Left lung (tissue), 4 donors: ENCODE measurements at regions not wholly inside any gene's neighbourhood (a gene's known extent, or its start where the extent isn't known, plus 50 kb on each side); places are given as distances from the start of the nearest gene placed in this dataset.
"Not testable (repeated sequence)": the region's sequence is repeated elsewhere in the genome, so short reads cannot be mapped to it uniquely, and the experiment has no call there.

Experiments
- ATAC-seq: fragments of 200-7000 bp; cut with Tn5 transposase; one replicate; pipeline ENCODE4 v1.9.1; 2020; ENCODE audit warnings: moderate library complexity
- DNase-seq, 4 donors: peaks; one replicate each; pipeline ENCODE4 v3.0.0-alpha.2; 2013 to 2020
- H3K27ac ChIP-seq, 2 donors: fragments of 200-600 bp; sonication (generic) in 1 of 2; one replicate each; pipeline versions ENCODE4 v1.5.0 to v1.8.0; 2020 to 2021
- H3K27me3 ChIP-seq, 2 donors: fragments of 200-600 bp; sonication (generic) in 1 of 2; one replicate each; pipeline versions ENCODE4 v1.5.0 to v1.8.0; 2020 to 2021
- H3K36me3 ChIP-seq, 2 donors: fragments of 200-600 bp; sonication (generic) in 1 of 2; one replicate each; pipeline versions ENCODE4 v1.5.0 to v1.8.0; 2020 to 2021
- H3K4me1 ChIP-seq, 2 donors: fragments of 200-600 bp; one replicate each; pipeline ENCODE4 v1.8.0; 2021
- H3K4me3 ChIP-seq, 2 donors: fragments of 200-600 bp; sonication (generic) in 1 of 2; one replicate each; pipeline versions ENCODE4 v1.5.0 to v1.8.0; 2020 to 2021; ENCODE audit warnings: mild to moderate bottlenecking in 1 of 2
- H3K9me3 ChIP-seq, 2 donors: fragments of 200-600 bp; sonication (generic) in 1 of 2; one replicate each; pipeline versions ENCODE4 v1.5.0 to v1.8.0; 2020 to 2021
- intact Hi-C, 2 donors: fragments of 100-400 bp; cut with DNase I; formaldehyde crosslinking; loops; one replicate each; pipeline versions ENCODE4 v1.11.2 to v1.14.2; 2022
- TF ChIP-seq, protein P1 (sequence below), 2 donors: fragments of 200-600 bp; sonication (generic) in 1 of 2; IDR thresholded peaks; one replicate each; pipeline versions ENCODE4 v1.5.0 to v1.8.0; 2021; ENCODE audit warnings: antibody characterized with exemption in 2 of 2
- donor health status: DM: no; HTN: yes; CAD: no.
- donor health status: DM: no; HTN: no; CAD: no.

DNA sequence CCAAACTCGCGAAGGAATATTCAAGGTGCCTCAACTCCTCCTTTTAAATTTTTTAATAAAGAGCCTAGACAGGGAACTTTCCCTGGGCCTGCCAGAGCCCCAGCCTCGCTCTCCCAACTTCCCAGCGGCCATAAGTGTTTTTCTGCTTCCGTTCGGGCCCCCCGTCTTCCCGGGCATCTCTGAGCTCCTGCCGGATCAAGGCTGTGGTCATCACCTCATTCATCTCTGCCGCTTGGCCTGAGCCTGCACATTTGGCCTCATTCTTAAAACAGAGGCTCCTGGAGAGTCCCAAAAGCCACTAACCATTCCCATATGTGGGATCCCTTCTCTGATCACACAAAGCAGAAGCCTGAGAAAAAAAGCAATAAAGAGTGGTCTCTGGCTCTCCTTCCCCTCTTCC lies 969.1 kb upstream of the DEFB115 start:
- no peak for DNase-seq
- Histone ChIP-seq H3K4me1 (peaks cover 0 to 11% of the 10 kb centered on the region in 2 donors), H3K27me3 (peaks cover 0 to 12% of the 10 kb centered on the region in 2 donors), H3K27ac (no peak overlapping the region), H3K36me3 (no peaks in the 10 kb centered on the region), H3K4me3 (no peak overlapping the region), H3K9me3 (no peaks in the 10 kb centered on the region)
- no peak for ATAC-seq
- intact Hi-C loops = no loop called here
- TF ChIP-seq, protein P1, sequence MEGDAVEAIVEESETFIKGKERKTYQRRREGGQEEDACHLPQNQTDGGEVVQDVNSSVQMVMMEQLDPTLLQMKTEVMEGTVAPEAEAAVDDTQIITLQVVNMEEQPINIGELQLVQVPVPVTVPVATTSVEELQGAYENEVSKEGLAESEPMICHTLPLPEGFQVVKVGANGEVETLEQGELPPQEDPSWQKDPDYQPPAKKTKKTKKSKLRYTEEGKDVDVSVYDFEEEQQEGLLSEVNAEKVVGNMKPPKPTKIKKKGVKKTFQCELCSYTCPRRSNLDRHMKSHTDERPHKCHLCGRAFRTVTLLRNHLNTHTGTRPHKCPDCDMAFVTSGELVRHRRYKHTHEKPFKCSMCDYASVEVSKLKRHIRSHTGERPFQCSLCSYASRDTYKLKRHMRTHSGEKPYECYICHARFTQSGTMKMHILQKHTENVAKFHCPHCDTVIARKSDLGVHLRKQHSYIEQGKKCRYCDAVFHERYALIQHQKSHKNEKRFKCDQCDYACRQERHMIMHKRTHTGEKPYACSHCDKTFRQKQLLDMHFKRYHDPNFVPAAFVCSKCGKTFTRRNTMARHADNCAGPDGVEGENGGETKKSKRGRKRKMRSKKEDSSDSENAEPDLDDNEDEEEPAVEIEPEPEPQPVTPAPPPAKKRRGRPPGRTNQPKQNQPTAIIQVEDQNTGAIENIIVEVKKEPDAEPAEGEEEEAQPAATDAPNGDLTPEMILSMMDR (IDR thresholded peaks at IDR 0.05) = no peak

DNA sequence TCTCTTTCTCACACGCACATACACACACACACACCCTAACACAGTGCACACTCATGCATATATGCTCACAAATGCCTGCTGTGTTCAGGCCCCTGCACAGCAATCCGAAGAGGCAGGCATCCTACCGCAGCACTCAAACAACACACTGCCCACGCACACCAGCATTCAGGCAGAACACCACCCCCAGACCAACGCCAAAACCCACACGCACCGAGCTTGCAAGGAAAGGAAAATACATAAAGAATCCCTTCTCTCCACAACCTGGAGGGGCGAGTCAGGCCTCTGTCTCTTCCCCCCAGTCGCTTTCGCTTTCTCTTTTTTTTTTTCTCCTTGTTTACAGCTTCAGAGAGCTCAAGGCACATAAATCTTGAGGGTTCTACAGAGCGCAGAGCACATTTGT lies 968.4 kb upstream of the DEFB115 start:
- intact Hi-C loops, H3K9me3 ChIP-seq, ATAC-seq, H3K27ac ChIP-seq, DNase-seq, H3K36me3 ChIP-seq, H3K27me3 ChIP-seq, H3K4me1 ChIP-seq: not testable (repeated sequence)
- H3K4me3 ChIP-seq = peak overlapping the region in 1 of 2 donors; percentile 35

- Histone ChIP-seq H3K4me3 (peak overlapping the region in 1 of 2 donors; percentile 35), H3K27ac (peak overlapping the region in 1 of 2 donors; percentile 58)
- ATAC-seq, H3K4me1 ChIP-seq, H3K36me3 ChIP-seq, intact Hi-C loops, H3K9me3 ChIP-seq, H3K27me3 ChIP-seq: not testable (repeated sequence)
- peak in 2 of 4 donors; percentile 24 to 82 for DNase-seq
Measured at GRCh38 chr20:30289711-30290141, 967.7 kb upstream of the DEFB115 start.

DNA sequence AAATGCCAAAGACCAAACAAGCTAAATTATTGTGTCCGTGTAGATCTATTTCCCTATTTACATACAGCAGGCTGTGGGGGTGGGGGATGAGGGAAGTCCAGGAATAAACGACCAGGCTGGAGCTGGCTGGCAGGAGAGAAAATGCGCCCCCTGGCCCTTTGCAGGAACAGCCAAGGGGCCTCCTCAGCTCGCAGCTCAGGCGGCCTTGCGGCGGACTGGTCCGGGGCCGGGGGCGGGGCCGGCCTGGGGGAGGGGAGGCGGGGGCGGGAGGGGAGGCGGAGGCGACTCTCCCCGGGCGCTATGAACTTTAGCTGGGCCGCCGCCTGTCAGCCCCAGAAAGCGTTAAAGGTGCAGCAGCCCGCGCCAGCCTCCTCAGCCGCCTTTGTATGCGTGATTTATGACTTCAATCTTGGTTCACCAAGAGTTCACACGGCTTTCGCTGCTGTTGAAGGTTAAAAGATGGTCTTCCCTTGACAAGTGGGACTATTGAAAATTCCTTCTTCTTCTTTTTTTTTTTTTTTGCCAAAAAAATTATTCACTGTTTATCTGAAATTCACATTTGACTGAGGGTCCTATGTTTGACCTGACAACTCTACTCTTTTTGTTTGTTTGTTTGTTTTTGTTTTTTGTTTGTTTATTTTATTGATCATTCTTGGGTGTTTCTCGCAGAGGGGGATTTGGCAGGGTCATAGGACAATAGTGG lies 967.0 kb upstream of the DEFB115 start:
- ATAC-seq (peak; percentile 75), DNase-seq (peak in 2 of 4 donors; percentile 73 to 78)
- H3K27me3 ChIP-seq, H3K9me3 ChIP-seq, H3K4me1 ChIP-seq, H3K36me3 ChIP-seq, intact Hi-C loops: not testable (repeated sequence)
- H3K27ac ChIP-seq = peak overlapping the region in 1 of 2 donors; percentile 58
- peak overlapping the region in 1 of 2 donors; percentile 35 for H3K4me3 ChIP-seq

DNA sequence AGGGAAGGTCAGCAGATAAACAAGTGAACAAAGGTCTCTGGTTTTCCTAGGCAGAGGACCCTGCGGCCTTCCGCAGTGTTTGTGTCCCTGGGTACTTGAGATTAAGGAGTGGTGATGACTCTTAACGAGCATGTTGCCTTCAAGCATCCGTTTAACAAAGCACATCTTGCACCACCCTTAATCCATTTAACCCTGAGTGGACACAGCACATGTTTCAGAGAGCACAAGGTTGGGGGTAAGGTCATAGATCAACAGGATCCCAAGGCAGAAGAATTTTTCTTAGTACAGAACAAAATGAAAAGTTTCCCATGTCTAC lies 966.4 kb upstream of the DEFB115 start:
- H3K27ac ChIP-seq, DNase-seq, H3K4me3 ChIP-seq, H3K9me3 ChIP-seq, H3K36me3 ChIP-seq, H3K27me3 ChIP-seq, intact Hi-C loops, H3K4me1 ChIP-seq: not testable (repeated sequence)
- ATAC-seq = peak; percentile 42

GRCh38 chr20:30291686-30292085 lies 965.8 kb upstream of the DEFB115 start:
- H3K4me1 ChIP-seq, ATAC-seq, H3K27me3 ChIP-seq, H3K9me3 ChIP-seq, intact Hi-C loops, H3K27ac ChIP-seq, DNase-seq, H3K4me3 ChIP-seq, H3K36me3 ChIP-seq: not testable (repeated sequence)

DNA sequence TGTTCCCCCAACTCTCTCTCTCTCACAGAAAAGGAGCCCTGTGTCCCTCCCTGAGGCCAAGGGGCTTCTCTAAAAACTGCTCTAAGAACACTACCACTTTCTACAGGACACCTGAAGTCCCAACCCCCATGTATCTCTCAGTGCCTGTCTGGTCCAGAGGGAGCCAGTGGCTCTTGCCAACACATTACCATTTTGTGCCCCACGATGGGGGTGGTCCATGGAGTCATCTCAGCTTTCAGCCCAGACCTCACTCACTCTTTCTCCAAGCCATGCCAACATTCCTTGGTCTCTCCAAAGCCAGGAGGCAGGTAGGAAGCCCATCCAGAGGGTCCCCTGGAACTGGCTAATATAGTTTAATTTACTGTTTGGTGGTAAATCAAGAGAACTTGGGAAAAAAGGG lies 962.1 kb upstream of the DEFB115 start:
- H3K27ac ChIP-seq, H3K36me3 ChIP-seq, H3K27me3 ChIP-seq, H3K4me1 ChIP-seq, H3K9me3 ChIP-seq, ATAC-seq, intact Hi-C loops, DNase-seq, H3K4me3 ChIP-seq: not testable (repeated sequence)

GRCh38 chr20:30295967-30296366 lies 961.5 kb upstream of the DEFB115 start:
- intact Hi-C loops, DNase-seq, H3K9me3 ChIP-seq, H3K36me3 ChIP-seq, H3K27me3 ChIP-seq, H3K27ac ChIP-seq, H3K4me3 ChIP-seq, ATAC-seq, H3K4me1 ChIP-seq: not testable (repeated sequence)

GRCh38 chr20:30297878-30298595 lies 959.4 kb upstream of the DEFB115 start:
- H3K4me3 ChIP-seq, H3K4me1 ChIP-seq, H3K27me3 ChIP-seq, H3K27ac ChIP-seq, H3K36me3 ChIP-seq, ATAC-seq, H3K9me3 ChIP-seq, DNase-seq, intact Hi-C loops: not testable (repeated sequence)

DNA sequence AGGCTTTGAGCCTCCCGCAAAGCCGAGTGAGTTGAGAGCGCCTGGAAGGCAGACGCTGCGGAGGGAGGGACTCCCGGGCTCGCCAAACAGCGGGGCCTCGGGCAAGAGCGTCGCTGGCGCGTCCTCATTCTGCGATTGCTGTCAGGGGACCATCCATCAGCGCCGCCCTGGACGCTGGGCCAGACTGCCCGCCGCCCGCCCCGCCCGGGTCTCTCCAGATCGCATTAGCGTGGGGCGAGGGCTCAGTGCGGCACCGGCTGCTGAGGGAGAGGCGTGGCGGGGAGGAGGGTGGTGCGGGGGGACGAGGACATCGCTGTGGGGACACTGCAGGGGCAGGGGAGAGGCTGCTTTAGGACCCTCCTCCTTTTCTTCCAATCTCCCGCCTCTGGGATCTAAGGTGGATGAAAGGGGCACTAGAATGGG lies 957.2 kb upstream of the DEFB115 start:
- H3K36me3 ChIP-seq, H3K4me1 ChIP-seq, DNase-seq, H3K4me3 ChIP-seq, H3K27me3 ChIP-seq, H3K9me3 ChIP-seq, intact Hi-C loops, ATAC-seq, H3K27ac ChIP-seq: not testable (repeated sequence)

DNA sequence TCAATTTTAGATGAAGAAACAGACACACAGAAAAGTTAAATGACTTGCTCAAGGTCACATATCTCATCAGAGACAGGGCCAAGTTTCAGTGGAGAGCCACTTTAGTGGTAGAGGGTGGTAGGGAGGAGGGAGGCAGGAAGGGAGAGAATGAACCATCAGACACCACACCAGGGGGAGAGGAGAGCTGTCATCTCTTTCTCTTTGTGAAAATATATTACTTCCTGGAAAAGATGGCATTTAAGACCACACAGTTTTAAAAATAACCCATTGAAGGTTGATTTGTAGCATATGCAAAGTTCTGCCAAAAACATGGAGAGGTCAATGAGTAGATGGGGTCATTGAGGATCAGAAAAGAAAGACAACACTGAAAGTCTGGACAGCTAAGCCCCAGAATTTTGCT lies 954.7 kb upstream of the DEFB115 start:
- H3K27me3 ChIP-seq, DNase-seq, ATAC-seq, H3K36me3 ChIP-seq, H3K4me1 ChIP-seq, intact Hi-C loops, H3K27ac ChIP-seq, H3K4me3 ChIP-seq, H3K9me3 ChIP-seq: not testable (repeated sequence)

GRCh38 chr20:30309938-30310337 lies 947.5 kb upstream of the DEFB115 start:
- DNase-seq, H3K4me3 ChIP-seq, H3K27ac ChIP-seq, H3K36me3 ChIP-seq, H3K9me3 ChIP-seq, H3K27me3 ChIP-seq, H3K4me1 ChIP-seq, intact Hi-C loops, ATAC-seq: not testable (repeated sequence)
